GM04503 (cell line): ENCODE measurements at regions not wholly inside any gene's neighbourhood (a gene's known extent, or its start where the extent isn't known, plus 50 kb on each side); places are given as distances from the start of the nearest gene placed in this dataset.

Experiments
- DNase-seq: peaks from one replicate; pipeline ENCODE4 v3.0.0-alpha.2; 2012; ENCODE audit warnings: low read depth

DNA sequence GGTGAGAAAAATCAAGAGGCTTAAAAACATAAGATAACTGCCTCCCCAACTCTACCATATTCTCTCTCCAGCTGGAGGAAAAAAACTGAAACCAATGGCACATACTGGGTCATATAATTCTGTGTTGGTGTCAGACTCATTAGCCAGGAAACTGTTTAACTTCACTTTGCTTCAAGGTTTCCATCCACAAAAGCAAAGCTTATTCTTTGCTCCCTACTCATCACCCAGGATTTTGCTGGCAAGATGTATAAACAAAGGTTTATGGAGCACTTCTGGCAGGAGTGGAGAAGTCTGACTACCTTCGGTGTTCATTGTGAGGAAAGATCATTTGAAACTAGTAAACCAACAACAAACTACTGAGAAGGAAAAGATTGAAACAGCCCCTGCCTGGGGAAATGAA lies 197.5 kb upstream of the SERP2 start:
- DNase-seq: no peak

DNA sequence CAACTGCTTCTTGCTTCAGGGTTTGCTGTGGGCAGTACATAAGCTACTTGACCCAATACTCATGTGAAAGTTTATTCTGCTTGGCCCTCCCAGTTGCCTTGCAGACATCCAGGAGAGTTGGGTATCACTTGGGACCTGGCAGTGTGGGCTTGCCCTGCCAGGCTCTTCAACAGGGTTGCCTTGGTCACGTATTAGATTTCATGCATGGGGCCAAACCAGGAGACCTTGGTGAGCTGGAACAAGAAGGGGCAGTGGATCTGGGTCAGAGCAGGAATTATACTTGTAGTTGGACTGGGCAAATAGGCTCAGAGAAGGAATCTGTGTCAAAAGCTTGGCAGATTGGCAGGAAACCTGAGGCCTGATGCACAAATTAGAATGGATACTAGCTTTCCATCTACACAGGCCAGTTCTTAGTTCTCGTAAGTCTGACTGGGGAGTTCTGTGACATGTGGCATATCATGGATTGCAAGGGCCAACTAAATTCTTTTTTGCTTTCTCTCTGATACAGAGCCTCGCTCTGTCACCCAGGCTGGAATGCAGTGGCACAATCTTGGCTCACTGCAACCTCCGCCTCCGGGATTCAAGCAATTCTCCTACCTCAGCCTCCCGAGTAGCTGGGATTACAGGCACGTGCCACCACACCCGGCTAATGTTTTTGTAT lies 192.6 kb upstream of the SERP2 start:
- DNase-seq: no peak

DNA sequence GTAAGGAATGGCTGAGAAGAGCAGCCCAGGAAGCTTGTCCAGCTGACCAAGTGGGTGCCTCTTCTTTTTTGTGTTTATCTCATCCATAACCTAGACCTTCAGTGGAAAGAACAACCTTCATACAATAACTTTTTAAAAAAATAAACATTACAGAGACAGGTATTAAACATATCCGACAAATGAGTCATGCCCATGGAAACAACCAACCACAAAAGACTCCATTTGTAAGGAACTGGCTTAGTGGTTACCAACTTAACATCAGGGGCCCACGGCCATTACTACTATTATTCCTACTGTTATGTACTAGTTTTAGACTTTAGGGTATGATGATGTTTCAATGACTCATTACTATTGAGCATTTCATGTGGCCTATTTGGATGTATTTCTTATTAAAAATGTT lies 191.7 kb upstream of the SERP2 start:
- no peak for DNase-seq

DNA sequence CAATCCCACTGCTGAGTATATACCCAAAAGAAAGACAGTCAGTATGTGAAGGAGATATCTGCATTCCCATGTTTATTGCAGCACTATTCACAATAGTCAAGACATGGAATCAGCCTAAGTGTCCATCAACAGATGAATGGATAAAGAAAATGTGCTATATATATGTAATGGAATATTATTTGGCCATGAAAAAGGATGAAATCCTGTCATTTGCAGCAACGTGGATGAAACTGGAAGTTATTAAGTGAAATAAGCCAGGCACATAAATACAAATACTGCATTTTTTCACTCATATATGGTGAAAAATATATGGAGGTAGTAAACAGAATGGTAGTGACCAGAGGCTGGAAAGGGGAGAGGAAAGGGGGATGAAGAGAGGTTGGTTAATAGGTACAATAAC lies 188.9 kb upstream of the SERP2 start:
- DNase-seq: no peak

DNA sequence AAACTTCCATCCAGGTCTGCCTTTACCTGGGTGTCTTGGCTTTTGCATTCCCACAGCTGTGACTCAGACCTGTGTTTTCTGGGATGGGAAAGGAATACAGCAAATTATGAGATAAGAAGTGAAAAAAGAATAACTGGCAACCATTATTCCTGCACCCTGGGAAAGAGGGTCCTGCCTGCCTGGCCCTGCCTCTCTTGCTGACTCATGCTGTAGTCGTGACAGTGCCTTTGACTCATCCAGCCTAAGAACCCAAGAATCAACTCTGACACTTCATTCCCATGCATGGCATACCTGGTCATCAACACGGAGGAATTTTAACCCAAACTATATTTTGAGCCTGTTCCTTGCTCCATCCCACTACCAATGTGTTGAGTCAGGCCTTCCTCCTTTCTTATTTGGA lies 185.4 kb upstream of the SERP2 start:
- peak; percentile 33 for DNase-seq

DNA sequence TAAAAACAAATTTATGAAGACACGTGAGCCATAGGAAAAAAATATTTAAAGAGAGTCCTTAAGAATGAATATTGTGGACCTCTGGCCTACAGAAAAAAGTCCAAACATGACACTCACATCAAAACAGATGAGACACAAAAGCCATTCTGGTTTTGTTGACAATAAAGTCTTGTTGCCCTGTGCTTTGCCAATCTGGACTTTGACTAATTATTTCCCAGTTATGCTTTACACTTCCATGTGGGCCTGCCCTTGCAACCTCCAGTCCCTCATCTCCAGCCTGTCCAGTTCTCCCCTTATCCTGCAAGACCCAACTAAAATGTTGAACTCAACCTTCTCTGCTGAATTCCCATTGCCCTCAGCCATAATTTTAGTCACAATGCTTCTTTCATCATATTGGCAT lies 184.5 kb upstream of the SERP2 start:
- no peak for DNase-seq

DNA sequence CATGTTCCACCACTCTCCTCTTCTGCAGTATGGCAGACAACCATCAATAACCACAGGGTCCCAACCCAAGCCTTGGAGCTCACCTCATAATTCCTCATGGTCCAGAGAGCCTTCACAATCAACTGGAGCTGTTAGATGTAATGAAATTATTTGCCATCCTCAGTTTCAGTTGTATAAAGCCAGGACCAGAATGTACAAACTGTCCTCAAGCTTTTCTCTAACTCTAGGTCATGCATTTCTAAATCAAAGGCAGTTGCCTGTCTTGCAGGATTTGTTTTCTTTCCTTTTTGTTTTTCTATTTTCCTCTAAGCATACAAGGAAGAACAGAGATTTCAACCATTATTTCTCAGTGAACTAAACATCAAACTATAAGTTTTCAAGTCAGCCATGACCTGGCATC lies 182.5 kb upstream of the SERP2 start:
- no peak for DNase-seq

DNA sequence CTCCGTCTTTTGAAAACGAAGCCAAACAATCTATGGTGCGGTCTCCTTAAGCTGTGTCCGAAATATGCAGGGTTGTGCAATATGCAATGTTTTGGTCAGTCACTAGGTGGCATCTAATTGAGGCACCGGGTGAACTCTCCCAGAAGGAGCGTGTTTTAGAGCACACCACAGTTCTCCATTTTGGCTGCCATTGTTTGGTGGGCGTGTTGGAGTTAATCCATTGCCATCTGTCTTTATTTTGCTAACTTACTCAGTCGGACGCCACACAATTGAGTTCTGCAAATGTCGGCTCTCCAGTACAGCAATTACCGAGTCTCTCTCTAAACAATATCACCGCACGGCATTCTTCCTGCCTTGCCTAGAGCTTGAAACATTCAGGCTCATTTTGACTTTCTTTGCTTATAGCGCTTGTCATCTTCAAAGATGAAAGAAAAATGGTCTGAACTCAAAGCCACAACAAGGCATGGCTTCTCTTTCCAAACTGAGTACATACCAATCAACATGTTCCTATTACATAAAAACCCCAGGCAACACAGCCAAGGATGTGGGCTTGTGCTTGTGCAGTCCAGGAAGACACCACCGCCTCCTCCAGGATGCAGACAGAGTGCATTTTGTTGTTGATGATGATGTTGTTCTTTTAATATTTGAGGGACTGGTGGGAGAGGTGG lies 182.0 kb upstream of the SERP2 start:
- DNase-seq: peak; percentile 57

DNA sequence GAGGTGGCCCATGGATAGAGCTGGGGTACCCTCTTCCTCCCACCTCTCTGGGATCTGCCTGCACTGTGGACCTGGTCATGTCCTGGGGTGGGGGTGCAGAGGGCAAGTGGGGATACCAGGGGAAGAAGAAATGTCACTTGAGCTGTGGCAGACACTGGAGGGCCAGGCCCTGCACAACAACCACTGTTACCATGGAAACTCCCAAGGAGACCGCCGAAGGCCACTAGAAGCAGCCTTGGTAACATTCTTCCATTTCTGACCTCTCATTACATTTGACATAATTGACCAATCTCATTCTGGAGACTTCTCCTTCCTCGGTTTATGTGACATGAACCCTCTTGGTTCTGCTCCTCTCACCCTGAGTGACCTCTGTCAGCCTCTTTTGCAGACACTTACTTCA lies 179.9 kb upstream of the SERP2 start:
- DNase-seq: no peak

DNA sequence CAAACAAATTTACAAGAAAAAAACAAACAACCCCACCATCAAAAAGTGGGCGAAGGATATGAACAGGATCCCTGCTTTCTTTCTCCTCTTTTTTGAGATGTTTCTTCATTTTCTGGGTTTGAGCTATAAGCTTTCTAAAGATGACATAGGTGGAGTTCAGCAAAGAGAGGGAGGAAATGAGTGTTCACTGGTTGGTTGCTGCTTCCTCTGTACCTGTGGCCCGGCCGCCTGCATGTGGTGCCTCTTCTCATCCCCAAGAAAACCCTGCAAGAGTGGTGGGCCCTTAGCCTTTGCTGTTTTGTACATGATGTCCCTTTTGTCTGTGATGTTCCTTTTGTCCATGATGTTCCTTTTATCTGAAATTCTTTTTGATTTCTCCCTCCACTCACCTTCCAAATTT lies 178.4 kb upstream of the SERP2 start:
- DNase-seq: no peak

DNA sequence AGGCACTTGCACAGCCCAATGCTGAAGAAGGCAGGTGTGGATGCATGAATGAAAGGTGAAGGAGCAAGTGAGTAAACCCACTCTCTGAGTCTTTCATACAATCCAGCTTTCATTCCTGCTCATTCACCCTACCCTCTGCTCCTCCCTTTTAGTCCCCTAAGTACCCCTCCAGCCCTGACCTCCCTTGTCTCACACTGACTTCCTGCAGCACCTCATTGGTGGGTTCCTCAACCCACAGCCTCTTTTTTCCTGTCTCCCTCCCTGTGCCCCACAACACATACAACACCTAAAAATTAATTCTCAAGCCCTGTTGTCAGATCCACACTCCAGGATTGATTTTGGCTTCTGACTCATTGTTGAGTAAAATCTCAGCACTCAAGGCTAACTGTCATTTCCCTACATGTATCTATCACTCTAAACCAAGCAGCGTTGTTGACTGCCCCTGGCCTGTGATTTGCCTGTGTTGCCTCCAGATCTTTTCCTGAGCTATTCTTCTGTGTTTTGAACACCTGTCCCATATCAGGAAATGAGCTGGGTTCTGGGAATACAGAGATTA lies 177.3 kb upstream of the SERP2 start:
- no peak for DNase-seq

DNA sequence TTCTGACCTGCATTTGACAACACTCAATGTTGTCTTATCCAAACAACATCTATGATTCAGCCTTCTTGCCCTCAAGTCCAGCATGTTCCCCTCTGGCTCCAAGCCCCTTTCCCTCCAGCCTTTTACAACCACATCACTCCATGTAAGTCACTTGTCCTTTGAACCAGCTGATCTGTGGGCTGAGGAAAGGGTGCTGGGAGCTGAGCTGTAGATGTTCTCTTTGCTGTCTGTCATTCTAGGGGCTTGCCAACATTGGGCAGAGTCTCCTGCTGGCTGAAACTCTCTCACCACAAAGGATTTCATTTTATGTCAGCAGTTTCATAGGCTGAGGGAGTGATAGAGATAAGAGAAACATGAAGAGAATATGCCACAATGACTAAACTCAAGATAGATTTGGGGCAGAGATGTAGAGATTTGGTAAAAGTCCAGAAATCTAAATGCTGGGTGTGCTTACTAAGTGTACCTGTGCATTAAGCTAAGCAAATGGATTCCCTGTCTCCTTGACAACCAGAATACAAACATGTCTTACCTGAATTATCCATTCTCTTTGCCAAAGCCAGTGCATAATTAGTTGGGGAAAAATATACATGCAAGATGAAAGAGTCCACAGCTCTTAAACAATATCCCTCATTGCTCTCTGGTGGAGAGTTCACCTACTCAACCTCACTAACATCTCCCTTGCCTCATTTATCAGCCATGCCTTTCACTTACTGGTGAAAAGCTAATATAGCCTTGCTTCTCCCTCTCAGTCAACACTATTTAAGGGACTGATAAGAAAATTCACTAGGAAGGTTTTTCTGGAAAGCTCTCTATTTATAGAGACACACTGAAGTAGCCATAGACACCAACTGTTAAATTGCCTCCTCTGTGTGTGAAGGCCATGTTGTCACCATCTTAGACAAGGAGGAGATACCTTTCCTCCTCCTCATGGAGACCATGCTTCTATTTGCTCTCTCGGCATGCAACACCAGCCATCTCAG lies 175.5 kb upstream of the SERP2 start:
- no peak for DNase-seq

DNA sequence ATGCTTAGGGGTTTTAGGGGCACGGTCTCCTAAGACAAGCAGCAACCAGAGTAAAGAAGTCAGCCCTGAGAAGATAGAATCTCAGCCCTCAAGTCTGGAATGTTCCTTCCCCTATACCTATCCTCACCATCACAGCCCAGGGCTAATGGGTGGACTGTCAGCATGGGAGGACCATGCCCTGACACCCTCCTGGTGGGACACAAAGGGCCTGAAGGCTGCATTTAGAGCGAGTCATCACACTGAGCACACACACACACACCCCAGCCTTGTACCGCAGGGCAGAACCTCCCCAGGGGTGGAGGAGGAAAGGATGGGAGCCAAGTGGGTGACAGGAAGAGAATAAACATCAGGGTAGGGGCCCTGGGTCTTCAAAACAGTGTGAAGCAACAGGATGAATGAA lies 174.8 kb upstream of the SERP2 start:
- no peak for DNase-seq

DNA sequence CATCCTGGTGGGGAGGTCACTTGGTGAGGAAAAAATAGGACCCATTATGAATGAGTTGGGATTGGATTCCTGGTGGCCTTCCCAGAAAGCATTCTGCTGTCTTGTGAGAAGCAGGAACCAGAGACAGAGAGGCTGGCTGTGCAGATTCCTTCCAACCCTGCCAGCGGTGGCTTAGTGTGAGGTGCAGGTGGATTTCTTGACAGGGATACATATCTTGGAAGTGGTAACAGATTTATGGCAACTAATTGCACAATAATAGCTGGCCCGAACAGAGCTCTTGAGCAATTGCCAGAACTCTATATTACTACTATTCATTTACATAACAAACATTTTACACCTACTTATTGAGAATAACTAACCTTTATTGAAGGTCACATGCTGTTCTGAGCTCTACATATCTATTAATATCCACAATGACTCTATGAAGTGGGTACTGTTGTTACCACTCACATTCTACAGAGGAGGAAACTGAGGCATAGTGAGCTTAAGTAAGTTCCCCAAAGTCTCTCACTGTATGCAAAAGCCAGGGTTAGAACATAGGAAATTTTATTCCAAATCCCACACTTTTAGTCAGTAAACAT lies 173.9 kb upstream of the SERP2 start:
- DNase-seq: no peak

DNA sequence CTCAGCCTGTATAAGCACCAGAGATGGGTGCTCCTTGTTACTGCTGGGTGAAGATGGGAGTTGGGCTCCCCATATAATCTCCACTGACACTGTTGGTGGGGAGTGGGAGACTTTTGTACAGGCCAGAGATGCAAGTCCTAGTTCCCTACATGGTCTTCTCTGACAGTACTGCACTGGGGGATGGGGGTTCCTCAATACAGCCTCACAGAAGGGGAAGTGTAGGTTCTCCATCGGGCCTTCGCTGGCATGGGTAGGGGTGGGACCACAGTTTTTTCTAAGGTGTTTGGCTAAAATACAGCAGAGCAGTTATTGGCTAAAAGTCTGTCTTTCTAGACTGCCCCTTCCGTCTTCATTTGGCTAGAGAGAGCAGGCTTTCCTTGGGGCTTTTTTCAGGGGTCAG lies 167.2 kb upstream of the SERP2 start:
- DNase-seq: no peak

DNA sequence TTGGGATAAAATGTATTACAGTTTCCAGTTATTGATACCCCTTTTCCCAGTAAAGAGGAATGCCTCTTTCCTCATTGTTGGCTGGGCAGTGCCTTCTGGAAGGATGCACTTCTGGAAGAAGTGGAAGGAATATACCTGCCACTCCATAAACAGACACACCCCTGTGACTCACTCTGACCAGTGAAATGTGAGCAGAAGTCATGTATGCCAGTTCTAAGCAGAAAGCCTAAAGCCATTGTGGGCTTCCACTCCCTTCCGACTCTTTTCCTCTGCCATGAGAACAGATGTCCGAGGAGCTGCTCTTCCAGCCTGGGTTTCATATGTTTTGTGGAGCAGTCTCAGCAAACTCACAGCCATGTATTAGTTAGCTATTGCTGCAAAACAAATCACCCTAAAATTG lies 166.1 kb upstream of the SERP2 start:
- no peak for DNase-seq

DNA sequence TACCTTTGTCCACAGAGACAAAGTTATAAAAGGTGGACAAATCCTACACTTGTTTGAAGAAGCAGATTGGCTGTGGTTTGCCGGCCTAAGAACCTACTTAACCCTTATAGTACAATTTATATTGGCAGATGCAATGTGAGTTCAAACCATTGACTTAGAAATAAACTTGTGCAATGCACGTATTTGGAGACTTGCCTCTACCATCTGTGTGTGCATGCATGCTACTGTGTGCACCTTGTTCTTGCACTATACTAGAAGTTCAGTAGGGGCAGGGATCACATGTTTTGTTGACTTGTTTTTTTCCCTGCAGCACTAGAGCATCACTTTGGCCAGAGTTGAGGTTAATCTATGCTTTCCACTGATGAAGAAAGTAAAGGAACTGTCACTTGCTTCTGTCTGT lies 163.1 kb upstream of the SERP2 start:
- no peak for DNase-seq

DNA sequence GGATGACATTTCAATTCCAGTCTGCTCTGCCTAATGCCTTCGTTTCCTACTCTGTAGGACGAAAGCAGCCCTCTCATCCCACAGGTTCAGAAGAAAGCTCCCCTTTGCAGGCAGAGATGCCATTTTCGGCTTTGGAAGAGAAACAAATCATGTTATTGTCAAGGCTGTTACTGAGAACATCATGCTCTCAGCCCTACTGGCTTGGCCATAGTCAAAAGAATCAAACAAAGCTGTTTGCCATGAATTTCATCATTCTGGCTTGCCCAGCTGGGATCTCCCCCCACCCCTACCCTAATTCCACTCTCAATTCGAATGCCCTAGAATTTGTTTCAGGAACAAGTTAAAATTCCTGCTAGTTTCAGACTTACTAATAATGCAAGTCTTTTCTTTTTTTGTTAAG lies 162.3 kb upstream of the SERP2 start:
- DNase-seq: no peak

DNA sequence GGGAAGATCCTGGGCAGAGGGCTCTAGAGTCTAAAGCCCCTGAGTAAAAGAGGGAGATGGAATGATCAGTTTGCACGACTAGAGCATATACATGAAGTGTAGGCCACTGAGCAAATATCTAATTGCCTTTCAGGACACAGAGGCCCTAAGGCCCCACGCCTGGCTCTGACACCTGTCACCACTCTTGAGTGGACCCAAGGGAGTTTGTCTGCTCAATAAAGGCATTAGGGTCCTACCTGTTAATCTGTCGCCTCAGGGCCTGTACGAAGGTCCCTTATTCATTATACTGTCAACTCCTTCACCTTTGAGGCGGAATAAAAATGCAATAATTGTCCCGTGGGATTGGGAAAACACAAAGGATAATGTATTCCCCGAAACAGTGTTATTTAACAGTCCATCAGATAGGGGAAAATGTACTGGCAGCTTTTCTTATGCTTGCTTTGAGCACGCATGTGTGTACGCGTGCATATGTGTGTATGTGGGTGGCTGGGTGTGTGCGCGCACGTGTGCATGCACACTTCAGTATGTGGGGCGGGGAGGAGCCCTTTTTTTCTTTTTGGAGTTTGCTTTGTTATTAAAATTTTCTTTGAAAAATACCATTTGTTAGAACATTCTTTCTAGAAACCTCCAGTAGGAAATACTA lies 161.8 kb upstream of the SERP2 start:
- no peak for DNase-seq

DNA sequence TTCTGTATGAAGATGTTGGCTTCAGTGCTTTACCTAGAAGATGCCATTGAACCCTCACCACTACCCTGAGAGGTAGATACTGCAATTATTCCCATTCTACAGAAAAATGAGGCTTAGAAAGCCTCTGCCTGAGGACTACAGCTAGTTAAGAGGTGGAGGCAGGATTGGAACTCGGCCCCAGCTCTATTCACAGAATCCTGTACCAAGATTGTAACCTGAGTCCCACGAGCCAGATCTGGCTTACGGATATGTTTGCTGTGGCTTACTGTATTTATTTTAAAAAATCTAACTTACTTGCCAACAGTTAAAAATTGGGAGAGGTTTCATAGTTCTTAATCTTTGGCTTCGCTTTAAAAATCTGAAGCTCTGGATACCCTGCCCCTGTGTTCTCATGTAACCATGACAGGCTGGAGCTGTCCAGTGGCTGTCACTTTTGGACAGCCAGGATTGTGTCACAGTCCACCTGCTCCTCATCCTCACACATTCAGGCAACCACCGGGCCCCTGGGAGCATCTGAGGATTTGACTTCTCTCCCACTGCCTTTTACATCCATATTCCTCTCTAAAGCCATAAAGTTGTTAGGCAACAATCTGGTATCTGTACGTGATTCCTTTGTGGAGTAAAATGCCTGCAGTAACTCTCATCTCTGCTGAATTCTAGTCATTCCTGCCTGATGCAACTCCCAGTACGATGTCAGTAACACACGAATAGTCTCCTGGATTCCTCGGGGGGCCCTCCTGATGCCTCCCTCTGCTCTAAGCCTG lies 160.8 kb upstream of the SERP2 start:
- no peak for DNase-seq
